ENCODE measurements at regions not wholly inside any gene's neighbourhood (a gene's known extent, or its start where the extent isn't known, plus 50 kb on each side); places are given as distances from the start of the nearest gene placed in this dataset.
"Not testable (repeated sequence)": the region's sequence is repeated elsewhere in the genome, so short reads cannot be mapped to it uniquely, and the experiment has no call there.

DNA sequence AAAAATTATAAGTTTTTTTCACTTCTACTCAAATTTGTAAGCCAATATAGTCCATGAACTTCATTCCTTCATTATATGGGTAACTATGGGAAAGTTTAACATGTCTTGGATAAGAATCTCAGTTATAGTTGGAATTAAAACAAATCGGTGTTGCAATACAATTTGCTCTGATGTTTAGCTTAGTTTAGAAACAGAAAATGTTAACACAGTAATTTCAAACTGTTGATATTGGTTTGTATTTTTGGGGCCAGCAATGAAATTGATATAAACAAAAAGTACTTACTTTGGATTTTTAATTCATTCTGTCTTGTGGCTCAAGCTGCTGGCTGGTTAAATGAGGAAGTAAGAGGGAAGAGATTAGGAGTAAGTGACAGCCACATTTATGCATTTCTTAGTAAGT is 368.5 kb upstream of the NT5C1B start:
- H3K4me1 ChIP-seq (ENCODE audit: control insufficient read depth, insufficient read depth, low read length) = peaks cover 41% of the 10 kb centered on the region
- no peaks in the 10 kb centered on the region for H3K36me3 ChIP-seq (ENCODE audit: control insufficient read depth, insufficient read depth, low read length, severe bottlenecking)
- peak; percentile 71 for DNase-seq (ENCODE audit: low read depth)
- peaks cover 4% of the 10 kb centered on the region for H3K9me3 ChIP-seq (ENCODE audit: control insufficient read depth, low read length)
- no peaks in the 10 kb centered on the region for H3K27me3 ChIP-seq (replicated peaks; ENCODE audit: control insufficient read depth, insufficient read depth, low read length)
- peak overlapping the region; percentile 43 for H3K4me3 ChIP-seq (ENCODE audit: low read length)
- peak overlapping the region; percentile 19 for H3K9ac ChIP-seq (ENCODE audit: low read length)

DNA sequence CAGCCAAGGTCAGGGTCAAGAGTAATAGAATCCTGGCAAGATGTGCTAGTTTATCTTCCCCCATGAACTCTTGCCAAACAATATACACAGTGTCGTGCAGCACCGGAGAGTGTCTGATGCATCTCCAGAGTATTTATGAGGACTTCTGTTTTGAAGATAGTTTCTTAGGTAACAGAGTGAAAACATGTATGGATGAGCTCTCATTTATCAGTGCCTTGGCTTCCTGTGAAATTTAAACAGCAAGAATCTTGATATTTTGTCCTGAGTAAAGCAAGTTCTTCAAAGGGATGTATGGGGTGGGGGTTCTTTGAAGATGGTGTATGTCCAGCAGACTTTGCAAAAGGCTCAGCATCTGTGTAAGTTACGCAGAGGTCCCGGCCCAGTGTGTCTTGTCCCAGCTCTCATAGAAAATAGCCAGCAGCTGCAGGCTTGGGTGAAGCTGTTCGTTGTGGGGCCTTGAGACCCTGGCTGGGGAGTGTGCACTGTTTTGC is 361.0 kb upstream of the NT5C1B start:
- H3K27me3 ChIP-seq (replicated peaks; ENCODE audit: control insufficient read depth, insufficient read depth, low read length) = no peaks in the 10 kb centered on the region
- no peak overlapping the region for H3K4me3 ChIP-seq (ENCODE audit: low read length)
- peak; percentile 54 for DNase-seq (ENCODE audit: low read depth)
- H3K9me3 ChIP-seq (ENCODE audit: control insufficient read depth, low read length) = peaks cover 4% of the 10 kb centered on the region
- peaks cover 8% of the 10 kb centered on the region for H3K4me1 ChIP-seq (ENCODE audit: control insufficient read depth, insufficient read depth, low read length)
- H3K36me3 ChIP-seq (ENCODE audit: control insufficient read depth, insufficient read depth, low read length, severe bottlenecking) = no peaks in the 10 kb centered on the region
- peak overlapping the region; percentile 9 for H3K9ac ChIP-seq (ENCODE audit: low read length)

DNA sequence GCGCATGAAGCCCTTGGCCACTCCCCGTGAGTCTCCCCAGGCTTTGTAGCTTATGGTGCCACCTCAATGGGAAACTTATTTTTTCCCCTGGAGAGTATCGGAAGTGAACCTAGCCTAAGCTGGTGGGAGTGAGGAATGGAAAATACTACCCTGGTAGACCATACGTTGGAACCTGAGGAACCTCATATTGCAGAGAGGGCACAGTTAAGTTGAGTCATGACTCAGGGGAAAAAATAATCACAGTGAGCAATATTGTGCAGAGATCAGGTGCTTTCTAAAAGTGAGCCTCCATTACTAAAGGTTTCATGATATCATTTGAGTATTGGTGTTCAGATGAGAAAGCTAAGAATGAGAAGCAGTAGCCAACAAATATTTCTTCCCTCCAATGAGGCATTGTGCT is 360.5 kb upstream of the NT5C1B start:
- H3K27me3 ChIP-seq (replicated peaks; ENCODE audit: control insufficient read depth, insufficient read depth, low read length) = no peaks in the 10 kb centered on the region
- H3K36me3 ChIP-seq (ENCODE audit: control insufficient read depth, insufficient read depth, low read length, severe bottlenecking) = no peaks in the 10 kb centered on the region
- no peak overlapping the region for H3K4me3 ChIP-seq (ENCODE audit: low read length)
- peaks cover 2% of the 10 kb centered on the region for H3K9me3 ChIP-seq (ENCODE audit: control insufficient read depth, low read length)
- no peak overlapping the region for H3K9ac ChIP-seq (ENCODE audit: low read length)
- no peak for DNase-seq (ENCODE audit: low read depth)
- peaks cover 8% of the 10 kb centered on the region for H3K4me1 ChIP-seq (ENCODE audit: control insufficient read depth, insufficient read depth, low read length)

DNA sequence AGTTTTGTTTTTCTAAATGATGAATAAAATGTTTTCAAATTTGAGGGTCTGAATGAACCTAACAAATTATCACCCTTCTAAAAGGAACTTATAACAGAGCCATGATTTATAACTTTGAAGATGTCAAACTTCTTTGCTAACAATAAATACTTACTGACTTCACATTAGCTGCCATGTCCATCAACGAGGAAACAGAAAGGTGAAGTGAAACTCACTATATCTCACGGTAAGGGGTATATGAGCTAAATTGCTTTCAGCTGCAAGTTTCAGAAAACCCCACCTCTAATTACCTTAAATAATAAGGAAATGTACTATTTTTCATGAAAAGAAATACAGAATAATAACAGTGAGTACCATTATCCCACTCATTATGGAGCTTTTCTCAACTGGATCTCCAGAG is 350.8 kb upstream of the NT5C1B start:
- H3K4me1 ChIP-seq (ENCODE audit: control insufficient read depth, insufficient read depth, low read length) = no peaks in the 10 kb centered on the region
- no peaks in the 10 kb centered on the region for H3K27me3 ChIP-seq (replicated peaks; ENCODE audit: control insufficient read depth, insufficient read depth, low read length)
- DNase-seq (ENCODE audit: low read depth) = no peak
- no peak overlapping the region for H3K4me3 ChIP-seq (ENCODE audit: low read length)
- no peaks in the 10 kb centered on the region for H3K36me3 ChIP-seq (ENCODE audit: control insufficient read depth, insufficient read depth, low read length, severe bottlenecking)
- H3K9me3 ChIP-seq (ENCODE audit: control insufficient read depth, low read length) = no peaks in the 10 kb centered on the region
- no peak overlapping the region for H3K9ac ChIP-seq (ENCODE audit: low read length)

DNA sequence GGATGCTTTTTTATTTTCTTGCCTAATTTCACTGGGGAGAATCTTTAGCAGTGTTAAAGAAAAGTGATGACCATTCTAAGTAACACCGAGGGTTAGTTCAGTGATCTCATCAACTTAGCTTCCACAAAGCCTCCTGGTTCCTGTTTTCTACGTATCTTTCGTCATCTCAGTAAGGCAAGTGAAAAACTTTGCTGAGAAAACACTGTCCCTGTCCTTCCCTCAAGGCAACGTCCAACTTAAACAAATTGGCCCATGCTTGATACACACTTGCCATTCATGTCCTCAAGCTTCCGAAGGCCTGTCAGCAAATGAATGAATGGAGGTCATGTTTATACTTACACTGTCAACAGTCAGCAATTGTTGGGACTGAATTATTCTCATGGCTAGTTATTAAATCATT is 350.4 kb upstream of the NT5C1B start:
- H3K9me3 ChIP-seq (ENCODE audit: control insufficient read depth, low read length); H3K4me3 ChIP-seq (ENCODE audit: low read length); H3K27me3 ChIP-seq (replicated peaks; ENCODE audit: control insufficient read depth, insufficient read depth, low read length); H3K36me3 ChIP-seq (ENCODE audit: control insufficient read depth, insufficient read depth, low read length, severe bottlenecking); DNase-seq (ENCODE audit: low read depth); H3K9ac ChIP-seq (ENCODE audit: low read length); H3K4me1 ChIP-seq (ENCODE audit: control insufficient read depth, insufficient read depth, low read length): not testable (repeated sequence)

DNA sequence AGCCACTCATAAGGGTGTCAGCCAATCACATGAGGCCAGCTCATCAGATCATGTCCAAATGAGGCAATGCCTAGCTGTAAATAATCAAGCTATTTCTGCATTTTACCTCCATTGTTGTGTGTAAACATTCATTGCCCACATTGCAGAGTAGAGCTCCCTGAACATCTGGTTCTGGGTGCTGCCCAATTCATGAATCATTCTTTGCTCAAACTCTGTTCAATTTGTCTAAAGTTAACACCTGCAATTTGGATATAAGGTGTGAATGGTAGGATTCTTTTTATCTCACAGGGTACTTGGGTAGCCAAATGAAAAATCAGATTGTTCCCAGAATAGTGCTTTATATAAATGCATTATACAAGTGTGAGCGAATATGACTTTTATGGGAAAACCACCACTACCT is 345.5 kb upstream of the NT5C1B start:
- Histone ChIP-seq H3K27me3 (replicated peaks; ENCODE audit: control insufficient read depth, insufficient read depth, low read length) (no peaks in the 10 kb centered on the region), H3K9me3 (ENCODE audit: control insufficient read depth, low read length) (no peaks in the 10 kb centered on the region), H3K4me1 (ENCODE audit: control insufficient read depth, insufficient read depth, low read length) (no peaks in the 10 kb centered on the region), H3K36me3 (ENCODE audit: control insufficient read depth, insufficient read depth, low read length, severe bottlenecking) (no peaks in the 10 kb centered on the region), H3K4me3 (ENCODE audit: low read length) (no peak overlapping the region), H3K9ac (ENCODE audit: low read length) (no peak overlapping the region)
- no peak for DNase-seq (ENCODE audit: low read depth)

DNA sequence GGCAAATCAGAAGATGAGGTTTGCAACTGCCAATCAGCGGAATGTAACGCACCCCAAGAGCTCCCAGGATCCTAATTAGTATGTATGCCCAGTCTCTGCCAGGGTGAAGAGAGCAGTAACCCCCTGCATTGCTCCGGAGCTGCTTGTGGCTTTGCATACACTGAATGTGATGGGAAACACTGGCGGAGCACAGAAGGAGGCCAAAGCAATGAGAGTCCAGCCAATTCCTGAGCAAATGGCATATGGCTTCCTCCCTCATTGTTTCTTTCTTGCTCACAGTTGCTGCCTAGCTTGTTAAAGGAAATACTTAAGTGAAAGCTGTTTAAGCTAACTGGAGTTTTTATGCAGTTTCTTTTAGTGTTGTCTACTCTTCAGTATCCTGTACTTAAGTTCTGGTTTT is 343.5 kb upstream of the NT5C1B start:
- H3K9me3 ChIP-seq (ENCODE audit: control insufficient read depth, low read length) = no peaks in the 10 kb centered on the region
- no peaks in the 10 kb centered on the region for H3K36me3 ChIP-seq (ENCODE audit: control insufficient read depth, insufficient read depth, low read length, severe bottlenecking)
- no peaks in the 10 kb centered on the region for H3K27me3 ChIP-seq (replicated peaks; ENCODE audit: control insufficient read depth, insufficient read depth, low read length)
- DNase-seq (ENCODE audit: low read depth) = no peak
- no peak overlapping the region for H3K9ac ChIP-seq (ENCODE audit: low read length)
- H3K4me3 ChIP-seq (ENCODE audit: low read length) = no peak overlapping the region
- H3K4me1 ChIP-seq (ENCODE audit: control insufficient read depth, insufficient read depth, low read length) = peaks cover 4% of the 10 kb centered on the region

DNA sequence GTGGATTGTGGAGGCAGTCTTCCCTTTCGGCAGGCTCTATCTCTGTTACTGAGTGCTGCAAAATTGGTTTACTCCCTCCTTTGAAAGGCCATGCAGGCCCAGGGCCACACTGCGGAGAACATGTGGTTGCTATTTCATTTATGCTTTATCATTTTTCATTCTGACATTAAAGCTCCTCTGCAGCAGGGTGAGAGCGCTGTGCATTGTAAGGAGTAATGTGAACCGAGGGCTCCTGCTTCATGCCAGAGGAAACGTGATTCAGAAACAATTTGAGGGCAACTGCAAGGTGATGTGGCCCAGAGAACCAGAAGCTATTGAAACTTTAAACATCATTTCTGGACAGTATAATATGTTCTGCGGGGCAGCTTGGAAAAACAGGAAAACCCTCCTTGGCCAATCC is 341.6 kb upstream of the NT5C1B start:
- H3K4me3 ChIP-seq (ENCODE audit: low read length) = no peak overlapping the region

DNA sequence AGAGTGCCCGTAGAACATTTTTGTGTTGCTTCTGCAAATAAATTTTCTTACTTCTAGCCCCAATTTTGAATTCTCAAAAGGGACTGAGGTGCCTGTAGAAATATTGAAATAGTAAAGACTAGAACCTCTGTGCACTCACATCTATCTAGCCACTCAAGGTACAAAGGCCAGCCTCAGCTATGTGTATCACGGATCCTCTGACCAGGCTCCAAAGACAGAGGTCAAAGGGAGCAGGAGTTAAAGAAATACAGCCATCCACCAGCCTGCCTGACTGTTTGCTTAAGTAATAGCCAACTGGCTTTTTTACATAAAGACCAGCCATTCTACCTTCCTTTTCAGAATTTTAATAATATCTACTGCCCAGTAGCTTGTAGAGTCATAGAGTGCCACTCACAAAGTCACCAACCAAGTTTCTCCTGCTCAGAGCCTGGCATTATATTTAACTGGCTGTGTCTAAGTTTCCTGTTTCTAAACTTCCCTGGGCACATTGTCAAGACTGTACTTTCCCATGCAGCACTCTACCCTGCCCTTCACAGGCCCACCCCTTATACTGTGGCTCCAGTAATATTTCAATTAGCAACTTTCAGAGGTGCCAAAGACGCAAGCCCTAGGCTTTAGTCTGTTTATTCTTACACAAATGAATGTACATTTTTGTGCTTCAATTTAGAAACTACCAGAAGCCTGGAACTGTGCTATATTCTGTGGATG is 338.3 kb upstream of the NT5C1B start:
- no peaks in the 10 kb centered on the region for H3K27me3 ChIP-seq (replicated peaks; ENCODE audit: control insufficient read depth, insufficient read depth, low read length)
- H3K9ac ChIP-seq (ENCODE audit: low read length) = no peak overlapping the region
- H3K36me3 ChIP-seq (ENCODE audit: control insufficient read depth, insufficient read depth, low read length, severe bottlenecking) = no peaks in the 10 kb centered on the region
- H3K4me1 ChIP-seq (ENCODE audit: control insufficient read depth, insufficient read depth, low read length) = peaks cover 40% of the 10 kb centered on the region
- H3K9me3 ChIP-seq (ENCODE audit: control insufficient read depth, low read length) = no peaks in the 10 kb centered on the region
- DNase-seq (ENCODE audit: low read depth) = peak; percentile 32
- no peak overlapping the region for H3K4me3 ChIP-seq (ENCODE audit: low read length)

More for the DNA sequence above, 341.6 kb upstream of the NT5C1B start:
- H3K4me1 ChIP-seq (ENCODE audit: control insufficient read depth, insufficient read depth, low read length) = peaks cover 19% of the 10 kb centered on the region
- no peak overlapping the region for H3K9ac ChIP-seq (ENCODE audit: low read length)
- no peaks in the 10 kb centered on the region for H3K9me3 ChIP-seq (ENCODE audit: control insufficient read depth, low read length)
- DNase-seq (ENCODE audit: low read depth) = no peak
- H3K27me3 ChIP-seq (replicated peaks; ENCODE audit: control insufficient read depth, insufficient read depth, low read length) = no peaks in the 10 kb centered on the region
- H3K36me3 ChIP-seq (ENCODE audit: control insufficient read depth, insufficient read depth, low read length, severe bottlenecking) = no peaks in the 10 kb centered on the region

DNA sequence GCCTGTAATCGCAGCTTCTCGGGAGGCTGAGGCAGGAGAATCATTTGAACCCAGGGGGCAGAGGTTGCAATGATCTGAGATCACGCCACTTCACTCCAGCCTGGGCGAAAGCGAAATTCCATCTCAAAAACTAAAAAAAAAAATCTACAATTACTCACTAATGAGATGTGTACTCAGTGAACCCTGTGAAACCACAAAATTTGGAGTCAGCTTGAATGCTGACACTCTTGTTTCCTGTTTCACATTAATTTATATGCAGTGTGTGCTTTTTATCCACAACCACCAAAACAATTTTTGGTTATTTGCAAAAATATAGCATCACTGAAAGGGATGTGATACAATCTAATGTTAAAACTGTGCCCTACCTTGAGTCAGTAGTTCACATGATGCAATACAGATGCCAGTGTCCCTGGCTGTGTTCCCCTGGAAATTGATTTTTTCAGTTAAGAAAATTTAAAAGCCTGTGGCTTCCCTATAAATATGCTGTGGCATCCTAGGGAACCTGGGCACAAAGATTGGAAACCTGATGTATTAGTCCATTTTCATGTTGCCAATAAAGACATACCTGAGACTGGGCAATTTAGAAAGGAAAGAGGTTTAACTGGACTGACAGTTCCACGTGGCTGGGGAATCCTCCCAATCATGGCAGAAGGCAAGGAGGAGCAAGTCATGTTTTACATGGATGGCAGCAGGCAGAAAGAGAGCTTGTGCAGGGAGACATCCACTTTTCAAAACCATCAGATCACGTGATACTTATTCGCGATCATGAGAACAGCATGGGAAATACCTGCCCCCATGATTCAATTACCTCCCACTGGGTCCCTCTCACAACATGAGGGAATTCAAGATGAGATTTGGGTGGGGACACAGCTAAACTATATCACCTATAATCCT is 337.5 kb upstream of the NT5C1B start:
- peak; percentile 28 for DNase-seq (ENCODE audit: low read depth)
- no peak overlapping the region for H3K4me3 ChIP-seq (ENCODE audit: low read length)
- no peaks in the 10 kb centered on the region for H3K36me3 ChIP-seq (ENCODE audit: control insufficient read depth, insufficient read depth, low read length, severe bottlenecking)
- no peaks in the 10 kb centered on the region for H3K27me3 ChIP-seq (replicated peaks; ENCODE audit: control insufficient read depth, insufficient read depth, low read length)
- H3K4me1 ChIP-seq (ENCODE audit: control insufficient read depth, insufficient read depth, low read length) = peaks cover 40% of the 10 kb centered on the region
- H3K9me3 ChIP-seq (ENCODE audit: control insufficient read depth, low read length) = no peaks in the 10 kb centered on the region
- H3K9ac ChIP-seq (ENCODE audit: low read length) = no peak overlapping the region

DNA sequence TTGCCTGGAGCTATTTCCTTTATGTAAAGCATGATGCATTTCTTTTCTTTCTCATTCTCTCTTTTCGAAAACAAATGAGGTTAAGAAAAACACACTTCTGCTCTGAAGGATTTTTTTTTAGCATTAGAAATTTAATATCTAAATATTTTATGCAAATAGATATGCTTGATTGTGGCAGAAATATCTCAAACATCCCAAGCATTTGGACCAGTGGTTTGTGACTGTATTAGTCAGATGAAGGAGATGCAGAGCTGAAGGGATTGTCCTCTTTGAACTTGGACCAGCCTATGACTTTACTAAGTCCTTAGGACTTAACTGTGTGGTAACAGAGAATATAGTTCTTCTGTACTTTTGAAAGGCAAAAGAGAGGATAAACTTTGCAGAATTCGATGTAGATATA is 335.9 kb upstream of the NT5C1B start:
- Histone ChIP-seq H3K9ac (ENCODE audit: low read length) (peak overlapping the region; percentile 55), H3K36me3 (ENCODE audit: control insufficient read depth, insufficient read depth, low read length, severe bottlenecking) (no peaks in the 10 kb centered on the region), H3K4me1 (ENCODE audit: control insufficient read depth, insufficient read depth, low read length) (peaks cover 40% of the 10 kb centered on the region), H3K27me3 (replicated peaks; ENCODE audit: control insufficient read depth, insufficient read depth, low read length) (no peaks in the 10 kb centered on the region), H3K9me3 (ENCODE audit: control insufficient read depth, low read length) (no peaks in the 10 kb centered on the region), H3K4me3 (ENCODE audit: low read length) (no peak overlapping the region)
- peak; percentile 86 for DNase-seq (ENCODE audit: low read depth)

All from adipocyte (in vitro differentiated cells).